NCI-H526 treated with DMSO at 0.1 percent for 48 hours (cell line): ENCODE measurements at regions not wholly inside any gene's neighbourhood (a gene's known extent, or its start where the extent isn't known, plus 50 kb on each side); places are given as distances from the start of the nearest gene placed in this dataset.
"Not testable (repeated sequence)": the region's sequence is repeated elsewhere in the genome, so short reads cannot be mapped to it uniquely, and the experiment has no call there.

Experiments
- DNase-seq: peaks from one replicate; lab custom pipeline; 2025; lab: John Stamatoyannopoulos, UW

- DNase-seq, result no peak
These were observed 185.3 kb downstream of the PYDC2 start for GRCh38 chr3:191646242-191646641.

DNA sequence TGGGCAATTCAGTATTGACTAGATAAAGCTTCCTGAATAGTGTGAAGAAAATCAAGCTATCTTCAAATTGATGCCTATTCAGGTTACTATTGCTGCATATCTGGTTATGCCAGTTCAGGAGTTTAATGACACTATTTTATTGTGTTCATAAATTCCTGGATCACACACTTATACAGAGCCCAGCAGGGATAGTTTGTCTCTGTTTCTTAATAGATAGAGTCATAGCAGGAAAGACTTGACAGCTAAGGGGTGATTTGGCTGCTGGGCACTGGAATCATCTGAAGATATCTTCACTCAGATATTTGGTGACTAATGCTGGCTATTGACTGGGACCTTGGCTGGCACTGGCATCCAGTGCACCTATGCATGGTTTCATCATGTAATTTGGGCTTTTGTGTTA lies 187.8 kb downstream of the PYDC2 start:
- no peak for DNase-seq

DNA sequence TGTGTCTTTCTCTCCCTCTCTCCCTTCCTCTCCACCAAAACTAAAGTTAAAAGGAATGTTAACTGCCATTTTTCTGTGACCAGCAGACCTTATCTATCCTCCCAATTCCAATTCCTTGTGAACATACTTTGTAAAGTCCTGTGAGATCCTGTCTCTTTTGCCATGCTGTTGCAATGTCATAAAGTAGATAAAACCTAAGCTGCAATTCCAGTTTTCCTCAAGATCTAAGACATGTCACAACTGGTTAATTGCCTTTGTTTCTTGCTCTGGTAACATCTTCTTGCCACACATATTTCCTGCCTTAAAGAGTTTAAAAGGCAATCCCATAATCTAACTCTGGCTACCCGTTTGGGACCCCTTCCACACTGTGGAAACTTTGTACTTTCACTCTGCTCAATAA lies 188.7 kb downstream of the PYDC2 start:
- no peak for DNase-seq

DNA sequence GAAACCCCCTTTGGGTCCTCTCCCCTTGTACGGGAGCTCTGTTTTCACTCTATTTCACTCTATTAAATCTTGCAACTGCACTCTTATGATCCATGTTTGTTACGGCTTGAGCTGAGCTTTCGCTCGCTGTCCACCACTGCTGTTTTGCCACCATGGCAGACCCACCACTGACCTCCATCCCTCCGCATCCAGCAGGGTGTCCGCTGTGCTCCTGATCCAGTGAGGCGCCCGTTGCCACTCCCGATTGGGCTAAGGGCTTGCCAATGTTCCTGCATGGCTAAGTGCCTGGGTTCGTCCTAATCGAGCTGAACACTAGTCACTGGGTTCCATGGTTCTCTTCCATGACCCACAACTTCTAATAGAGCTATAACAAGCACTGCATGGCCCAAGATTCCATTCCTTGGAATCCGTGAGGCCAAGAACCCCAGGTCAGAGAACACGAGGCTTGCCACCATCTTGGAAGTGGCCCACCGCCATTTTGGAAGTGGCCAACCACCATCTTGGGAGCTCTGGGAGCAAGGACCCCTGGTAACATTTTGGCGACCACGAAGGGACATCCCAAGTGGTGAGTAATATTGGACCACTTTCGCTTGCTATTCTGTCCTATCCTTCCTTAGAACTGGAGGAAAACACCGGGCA lies 197.9 kb downstream of the PYDC2 start:
- DNase-seq, result not testable (repeated sequence)

- not testable (repeated sequence) for DNase-seq
These were observed 201.2 kb downstream of the PYDC2 start for GRCh38 chr3:191662150-191662549.

DNA sequence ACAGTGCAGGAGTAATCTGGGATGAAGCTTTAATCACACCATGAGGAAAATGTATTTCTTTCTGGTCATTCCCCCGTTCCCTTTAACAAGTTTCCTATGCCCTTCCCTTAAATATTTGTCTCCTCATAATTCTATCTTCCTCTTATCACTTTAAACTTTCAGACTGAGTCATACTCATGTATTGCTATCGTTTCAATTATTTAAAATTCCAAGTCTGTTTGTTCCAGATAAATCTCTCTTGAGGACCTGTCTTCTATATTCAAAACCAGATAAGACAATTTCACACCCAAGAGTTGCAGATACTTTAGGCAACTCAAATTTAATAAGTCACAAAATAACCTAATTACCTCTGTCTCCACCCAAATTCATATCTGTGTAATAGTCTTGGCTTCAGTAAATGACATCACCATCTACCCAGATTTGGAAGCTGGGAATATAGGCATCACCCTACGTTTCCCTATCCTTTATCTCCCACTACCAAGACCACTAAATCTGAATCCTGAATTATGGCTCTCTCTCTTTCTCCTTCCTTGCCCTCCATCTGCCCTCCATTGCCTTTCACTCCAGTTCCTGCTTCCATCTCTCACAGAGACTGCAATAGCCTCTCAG lies 220.1 kb downstream of the PYDC2 start:
- DNase-seq, result no peak

DNA sequence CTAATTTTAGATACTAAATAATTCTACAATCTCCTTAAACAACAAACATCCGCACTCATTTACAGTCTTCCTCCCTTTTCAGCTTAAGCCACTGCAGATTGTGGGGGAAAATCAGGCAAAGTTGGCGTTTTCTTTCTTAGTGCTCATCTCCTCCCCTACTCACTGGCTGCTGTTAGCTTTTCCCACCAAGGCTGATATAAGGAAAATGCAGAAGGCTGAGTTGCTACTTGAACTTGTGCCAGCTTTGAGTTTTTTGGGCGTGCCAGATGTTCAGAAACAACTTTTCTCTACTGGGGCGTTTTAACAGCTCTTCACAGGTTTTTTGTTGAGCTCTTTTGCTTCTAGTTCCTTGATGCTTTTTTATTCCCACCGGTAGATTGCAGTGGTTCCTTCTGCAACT lies 222.0 kb downstream of the PYDC2 start:
- no peak for DNase-seq

DNA sequence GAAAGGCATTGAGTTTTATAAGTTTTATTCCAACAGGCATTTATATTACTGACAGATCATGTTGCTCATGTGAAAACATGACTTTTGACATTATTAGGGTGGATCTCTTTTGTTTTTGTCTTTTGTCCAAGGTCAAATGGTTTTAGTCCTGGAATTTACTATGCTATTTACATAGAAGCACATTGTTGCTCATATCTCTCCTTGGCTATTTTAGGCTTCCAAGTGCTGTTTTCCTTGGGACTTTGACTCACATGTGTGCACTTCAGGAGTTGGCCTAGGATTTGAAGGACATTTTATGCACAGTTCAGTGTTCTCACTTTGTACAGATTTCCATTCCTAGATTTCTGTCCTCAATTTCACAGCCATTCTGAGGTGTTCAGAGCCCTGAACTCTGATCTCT lies 225.7 kb downstream of the PYDC2 start:
- DNase-seq, result no peak

- DNase-seq, result no peak
These were observed 227.9 kb downstream of the PYDC2 start for GRCh38 chr3:191688756-191689433.

DNA sequence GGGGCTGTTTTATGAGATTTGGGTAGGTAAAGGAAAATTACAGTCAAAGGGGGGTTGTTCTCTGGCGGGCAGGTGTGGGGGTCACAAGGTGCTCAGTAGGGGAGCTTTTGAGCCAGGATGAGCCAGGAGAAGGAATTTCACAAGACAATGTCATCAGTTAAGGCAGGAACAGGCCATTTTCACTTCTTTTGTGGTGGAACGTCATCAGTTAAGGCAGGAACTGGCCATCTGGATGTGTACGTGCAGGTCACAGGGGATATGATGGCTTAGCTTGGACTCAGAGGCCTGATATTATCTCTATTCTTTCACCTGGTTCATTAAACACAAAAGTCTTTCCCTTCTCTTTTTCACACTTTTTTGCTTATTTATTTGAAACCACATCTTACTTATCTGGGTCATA lies 230.2 kb downstream of the PYDC2 start:
- not testable (repeated sequence) for DNase-seq

DNA sequence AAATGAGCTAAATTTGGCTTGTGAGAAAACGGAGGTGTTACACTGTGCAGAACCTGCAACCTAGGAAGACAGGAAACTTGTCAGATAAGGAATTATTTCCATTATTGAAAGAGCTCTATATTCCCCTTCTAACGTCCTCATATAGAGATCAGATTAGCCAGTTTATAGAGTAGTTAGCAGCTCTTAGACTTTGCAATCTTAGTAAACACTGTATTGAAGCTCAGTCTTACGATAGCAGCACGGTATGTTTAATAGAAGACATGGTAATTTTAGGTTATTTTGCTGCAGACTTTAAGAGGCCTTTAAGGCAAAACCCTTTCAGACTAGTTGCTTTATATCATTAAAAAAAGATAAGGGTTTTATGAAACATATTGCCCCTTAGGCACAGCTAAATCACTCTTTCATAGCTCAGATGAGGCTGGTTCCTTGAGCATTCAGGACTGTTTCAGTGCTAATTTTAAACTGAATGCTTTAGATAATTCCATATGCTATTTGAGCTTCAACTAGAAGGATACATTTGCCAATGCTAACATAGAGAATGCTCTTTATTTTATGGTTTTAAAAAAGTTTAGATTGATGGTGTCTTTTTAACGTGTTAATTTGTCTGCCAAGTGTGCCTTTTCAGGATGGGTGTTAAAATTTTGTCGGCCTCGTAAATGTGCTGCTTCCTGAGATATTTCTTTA lies 234.3 kb downstream of the PYDC2 start:
- DNase-seq, result no peak

DNA sequence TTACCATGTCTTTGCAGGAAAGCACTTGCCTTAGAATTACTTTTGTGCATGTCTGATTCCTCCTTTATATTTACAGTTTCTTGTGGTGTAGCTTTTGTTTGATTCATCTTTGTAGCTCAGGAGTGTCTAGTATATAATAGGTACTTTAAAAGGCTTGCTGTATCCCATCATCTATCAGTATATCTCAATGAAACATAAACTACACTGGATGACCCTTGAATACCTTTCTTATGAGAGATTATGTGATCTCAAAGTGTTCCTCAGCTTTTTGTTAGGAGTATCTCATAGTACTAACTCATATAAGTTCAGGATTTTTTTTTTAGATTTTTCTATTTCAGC lies 234.8 kb downstream of the PYDC2 start:
- no peak for DNase-seq

- DNase-seq, result no peak
These were observed 235.4 kb downstream of the PYDC2 start for GRCh38 chr3:191696348-191696747.

DNA sequence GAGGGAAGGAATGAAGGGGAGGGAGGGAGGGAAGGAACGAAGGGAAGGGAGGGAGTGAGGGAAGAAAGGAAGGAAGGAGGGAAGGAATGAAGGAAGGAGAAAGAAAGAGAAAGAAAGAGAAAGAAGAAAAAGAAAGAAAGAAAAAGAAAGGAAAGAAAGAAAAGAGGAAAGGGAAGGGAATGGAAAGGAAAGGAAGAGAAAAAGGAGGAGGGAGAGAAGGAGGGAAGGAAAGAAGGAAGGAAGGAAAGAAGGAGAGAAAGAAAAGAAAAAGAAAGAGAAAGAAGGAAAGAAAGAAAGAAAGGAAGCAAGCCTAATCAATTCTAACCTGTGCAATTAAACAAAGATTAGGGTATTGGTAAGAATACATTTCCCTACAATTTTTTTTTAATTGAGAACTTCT lies 238.6 kb downstream of the PYDC2 start:
- DNase-seq, result no peak

DNA sequence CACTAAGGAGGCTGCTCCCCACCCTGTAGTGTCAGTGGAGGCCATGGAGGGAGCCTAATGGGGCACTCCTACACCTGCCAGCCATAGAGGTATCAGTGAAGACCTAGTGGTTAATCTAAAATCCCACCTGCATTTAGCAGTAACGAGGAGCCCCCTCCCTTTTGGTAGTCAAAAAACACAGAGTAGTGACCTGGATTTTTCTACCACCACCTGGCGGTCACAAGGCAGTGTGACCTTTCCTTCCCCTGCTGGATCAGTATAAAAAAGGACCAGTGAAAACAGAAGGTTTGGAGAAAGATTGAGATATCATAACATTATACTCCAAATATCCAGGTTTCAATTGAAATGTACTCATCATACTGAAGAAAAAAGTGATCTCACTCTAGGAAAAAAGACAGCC lies 241.2 kb downstream of the PYDC2 start:
- DNase-seq, result no peak

DNA sequence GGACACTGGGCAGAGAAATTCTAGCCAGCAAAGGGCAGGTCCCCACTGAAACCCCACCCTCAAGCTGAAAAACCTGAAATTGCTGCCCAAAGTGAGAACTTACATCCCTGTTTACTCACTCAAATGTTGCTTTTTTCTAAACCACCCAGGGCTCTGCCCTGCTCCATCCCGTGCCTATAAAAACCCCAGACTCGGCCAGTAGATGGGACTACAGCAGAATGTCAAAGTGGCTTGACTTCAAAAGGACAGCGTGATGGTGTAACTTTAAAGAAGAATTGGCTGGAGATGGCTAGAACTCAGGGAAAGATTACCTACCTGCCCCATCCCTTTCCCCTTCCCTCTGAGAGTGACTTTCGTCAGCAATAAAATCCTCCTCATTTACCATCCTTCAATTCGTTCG lies 246.9 kb downstream of the PYDC2 start:
- DNase-seq, result no peak

- DNase-seq, result no peak
These were observed 254.6 kb downstream of the PYDC2 start for GRCh38 chr3:191715585-191715984.

GRCh38 chr3:191721390-191721861 lies 260.5 kb downstream of the PYDC2 start:
- DNase-seq, result no peak

DNA sequence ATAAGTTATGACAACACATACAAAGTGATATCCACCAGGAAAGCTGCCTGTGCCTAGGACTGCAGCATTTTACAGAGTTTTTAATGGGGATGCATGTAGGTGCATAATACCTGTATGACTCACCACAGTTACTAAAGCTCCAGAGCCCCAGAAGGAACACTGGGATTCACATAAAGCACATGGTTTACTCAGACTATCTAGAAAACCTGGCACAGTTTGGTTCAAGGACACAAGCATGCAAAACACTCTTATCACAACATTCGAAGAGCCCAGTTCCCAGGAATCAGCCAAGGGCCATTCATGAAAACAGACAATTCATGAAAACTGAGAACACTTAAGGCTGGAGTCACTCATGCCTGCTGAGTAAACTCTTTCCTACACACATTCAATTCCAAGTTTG lies 261.0 kb downstream of the PYDC2 start:
- no peak for DNase-seq

DNA sequence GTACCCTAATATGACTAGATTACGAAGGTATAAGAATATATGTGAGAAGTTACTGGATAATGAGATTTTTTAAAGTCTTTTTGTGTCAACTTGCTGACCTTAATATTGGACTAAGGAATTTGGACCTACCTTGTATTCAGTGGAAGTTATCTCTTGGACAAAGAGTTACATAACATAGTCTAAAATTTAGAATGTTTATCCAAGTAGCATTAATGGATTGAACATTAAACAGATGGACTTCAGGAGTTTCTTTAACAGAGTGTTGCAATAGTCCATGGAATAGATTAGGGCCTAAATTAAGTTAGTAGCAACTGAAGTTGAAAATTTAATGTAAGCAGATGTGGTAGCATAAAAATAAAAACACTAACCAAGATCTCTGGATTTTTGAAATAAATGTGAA lies 266.4 kb downstream of the PYDC2 start:
- no peak for DNase-seq

- DNase-seq, result no peak
These were observed 267.2 kb downstream of the PYDC2 start for GRCh38 chr3:191728186-191728585.

DNA sequence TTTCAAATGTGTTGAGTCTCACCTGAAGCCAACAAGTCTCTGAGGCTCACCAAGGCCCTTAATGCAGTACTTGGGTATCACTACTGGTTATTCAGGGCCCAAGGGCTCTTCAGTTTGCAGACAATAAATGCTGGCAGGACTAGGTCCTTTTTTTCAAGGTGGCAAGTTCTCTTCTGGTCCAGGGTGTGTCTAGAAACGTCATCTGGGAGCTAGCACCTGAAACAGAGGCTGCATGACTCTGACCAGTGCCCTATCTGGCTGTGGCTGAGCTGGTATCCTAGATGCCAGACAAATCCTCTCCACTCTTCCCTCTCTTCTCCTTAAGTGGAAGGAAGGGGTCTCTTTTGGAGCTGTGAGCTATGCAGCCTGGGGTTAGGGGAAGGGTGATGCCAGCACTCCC lies 276.8 kb downstream of the PYDC2 start:
- no peak for DNase-seq

DNA sequence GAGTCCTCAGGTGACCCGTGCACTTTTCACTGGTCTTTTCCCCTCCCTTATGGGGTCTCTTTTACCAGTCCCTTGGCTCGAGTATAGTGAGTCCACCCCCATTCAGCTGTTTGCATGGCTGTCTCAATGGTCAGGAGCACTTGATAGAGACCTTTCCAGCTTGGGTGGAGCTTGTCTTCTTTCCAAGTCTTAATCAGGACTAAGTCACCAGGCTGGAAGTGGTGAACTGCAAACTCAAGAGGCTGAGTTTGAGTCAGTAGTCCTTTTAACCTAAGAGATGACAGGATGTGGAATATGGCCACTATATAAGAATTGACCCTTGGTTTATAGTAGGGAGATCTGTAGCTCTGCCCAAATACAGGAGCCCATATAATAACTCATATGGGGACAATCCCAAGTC lies 279.7 kb downstream of the PYDC2 start:
- DNase-seq, result no peak
